ENCODE measurements at regions not wholly inside any gene's neighbourhood (a gene's known extent, or its start where the extent isn't known, plus 50 kb on each side); places are given as distances from the start of the nearest gene placed in this dataset.

- TF ChIP-seq TOX (CRISPR knock-in tag; IDR thresholded peaks at IDR 0.05; ENCODE audit: borderline replicate concordance) (no peak), POU6F1 (CRISPR knock-in tag; IDR thresholded peaks at IDR 0.05; ENCODE audit: borderline replicate concordance, low read depth) (no peak), PPARA (CRISPR knock-in tag; IDR thresholded peaks at IDR 0.05; ENCODE audit: borderline replicate concordance) (no peak), ZNF565 (CRISPR knock-in tag; conservative IDR thresholded peaks at IDR 0.05; ENCODE audit: low read depth) (no peak), CREB5 (CRISPR knock-in tag; IDR thresholded peaks at IDR 0.05; ENCODE audit: low read depth) (no peak), ZNF70 (CRISPR knock-in tag; IDR thresholded peaks at IDR 0.05) (no peak), ZFP3 (CRISPR knock-in tag; IDR thresholded peaks at IDR 0.05) (no peak), BACH2 (CRISPR knock-in tag; IDR thresholded peaks at IDR 0.05; ENCODE audit: borderline replicate concordance) (no peak), RARB (CRISPR knock-in tag; IDR thresholded peaks at IDR 0.05) (no peak), ZFP30 (CRISPR knock-in tag; IDR thresholded peaks at IDR 0.05) (no peak), PATZ1 (CRISPR knock-in tag; IDR thresholded peaks at IDR 0.05; ENCODE audit: borderline replicate concordance) (no peak), ESRRG (CRISPR knock-in tag; IDR thresholded peaks at IDR 0.05) (no peak), ARNTL (CRISPR knock-in tag; IDR thresholded peaks at IDR 0.05; ENCODE audit: borderline replicate concordance, low read depth) (no peak), OSR1 (CRISPR knock-in tag; IDR thresholded peaks at IDR 0.05) (no peak), ZC3H10 (CRISPR knock-in tag; IDR thresholded peaks at IDR 0.05) (no peak), CSRNP3 (CRISPR knock-in tag; IDR thresholded peaks at IDR 0.05) (no peak), ISL1 (CRISPR knock-in tag; IDR thresholded peaks at IDR 0.05) (no peak), GLIS3 (CRISPR knock-in tag; IDR thresholded peaks at IDR 0.05) (no peak)
- no peak for ATAC-seq
Measured at GRCh38 chr2:14901737-14902136, 269.2 kb downstream of the LRATD1 start.

- TF ChIP-seq GLIS3 (CRISPR knock-in tag; IDR thresholded peaks at IDR 0.05) (no peak), TOX (CRISPR knock-in tag; IDR thresholded peaks at IDR 0.05; ENCODE audit: borderline replicate concordance) (no peak), ZFP3 (CRISPR knock-in tag; IDR thresholded peaks at IDR 0.05) (no peak), TCF4 (CRISPR knock-in tag; IDR thresholded peaks at IDR 0.05; ENCODE audit: borderline replicate concordance) (no peak), PPARA (CRISPR knock-in tag; IDR thresholded peaks at IDR 0.05; ENCODE audit: borderline replicate concordance) (no peak), ZNF70 (CRISPR knock-in tag; IDR thresholded peaks at IDR 0.05) (no peak), ZC3H10 (CRISPR knock-in tag; IDR thresholded peaks at IDR 0.05) (no peak), BACH2 (CRISPR knock-in tag; IDR thresholded peaks at IDR 0.05; ENCODE audit: borderline replicate concordance) (no peak), OSR1 (CRISPR knock-in tag; IDR thresholded peaks at IDR 0.05) (no peak), RARB (CRISPR knock-in tag; IDR thresholded peaks at IDR 0.05) (no peak), ISL1 (CRISPR knock-in tag; IDR thresholded peaks at IDR 0.05) (no peak), CSDC2 (CRISPR knock-in tag; IDR thresholded peaks at IDR 0.05) (no peak), TSHZ2 (CRISPR knock-in tag; IDR thresholded peaks at IDR 0.05) (no peak), SNAI2 (CRISPR knock-in tag; IDR thresholded peaks at IDR 0.05) (no peak), ESRRG (CRISPR knock-in tag; IDR thresholded peaks at IDR 0.05) (no peak), CSRNP3 (CRISPR knock-in tag; IDR thresholded peaks at IDR 0.05) (no peak)
Measured at GRCh38 chr2:14902953-14903352, 270.4 kb downstream of the LRATD1 start.

More at GRCh38 chr2:14902953-14903352, 270.4 kb downstream of the LRATD1 start:
- no peak for ATAC-seq
